HUES6 (cell line): ENCODE measurements at regions not wholly inside any gene's neighbourhood (a gene's known extent, or its start where the extent isn't known, plus 50 kb on each side); places are given as distances from the start of the nearest gene placed in this dataset.
"Not testable (repeated sequence)": the region's sequence is repeated elsewhere in the genome, so short reads cannot be mapped to it uniquely, and the experiment has no call there.

Experiments used
- H3K27ac ChIP-seq: 2 replicates; pipeline ENCODE4 v1.7.0; 2013; ENCODE audit warnings: low read depth, mild to moderate bottlenecking, low read length, inconsistent platforms
- H3K27me3 ChIP-seq: 2 replicates; pipeline ENCODE4 v1.6.1; 2013; ENCODE audit warnings: low read length; ENCODE audit not compliant: control insufficient read depth, insufficient read depth
- H3K36me3 ChIP-seq: 2 replicates; pipeline ENCODE4 v1.6.1; 2013; ENCODE audit warnings: low read length; ENCODE audit not compliant: control insufficient read depth, insufficient read depth
- H3K4me1 ChIP-seq: 2 replicates; pipeline ENCODE4 v1.6.1; 2013; ENCODE audit warnings: low read length; ENCODE audit not compliant: control insufficient read depth, insufficient read depth
- H3K4me3 ChIP-seq: 2 replicates; pipeline ENCODE4 v1.5.1; 2013; ENCODE audit warnings: low read depth, low read length
- H3K9ac ChIP-seq: one replicate; pipeline ENCODE4 v1.6.1; 2013; ENCODE audit warnings: mild to moderate bottlenecking, low read length
- H3K9me3 ChIP-seq: 2 replicates; pipeline ENCODE4 v1.6.1; 2013; ENCODE audit warnings: low read depth, low read length; ENCODE audit not compliant: control insufficient read depth, insufficient read depth

DNA sequence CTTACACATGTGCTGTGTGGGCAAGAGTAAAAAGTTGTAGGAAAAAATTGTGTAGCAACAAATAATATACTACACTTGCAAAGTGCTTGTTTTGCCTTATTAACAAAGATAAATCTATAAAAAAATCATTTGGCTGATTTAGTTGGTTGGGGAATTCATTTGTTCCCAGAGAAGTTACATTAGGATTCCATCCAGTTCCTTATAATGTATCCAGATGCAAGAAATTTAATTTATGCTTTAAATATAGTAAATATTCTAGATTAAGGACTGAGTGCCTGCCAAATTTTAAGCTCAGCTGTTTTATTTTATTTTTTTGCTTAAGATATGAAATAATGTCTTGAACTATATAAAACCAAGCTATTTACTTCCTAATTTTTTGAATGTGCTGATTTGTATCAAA is 1169.9 kb downstream of the NXPH1 start:
- Histone ChIP-seq H3K9me3 (no peaks in the 10 kb centered on the region), H3K4me3 (no peak overlapping the region), H3K27me3 (no peaks in the 10 kb centered on the region), H3K4me1 (no peaks in the 10 kb centered on the region), H3K9ac (no peak overlapping the region), H3K27ac (no peak overlapping the region), H3K36me3 (no peaks in the 10 kb centered on the region)

DNA sequence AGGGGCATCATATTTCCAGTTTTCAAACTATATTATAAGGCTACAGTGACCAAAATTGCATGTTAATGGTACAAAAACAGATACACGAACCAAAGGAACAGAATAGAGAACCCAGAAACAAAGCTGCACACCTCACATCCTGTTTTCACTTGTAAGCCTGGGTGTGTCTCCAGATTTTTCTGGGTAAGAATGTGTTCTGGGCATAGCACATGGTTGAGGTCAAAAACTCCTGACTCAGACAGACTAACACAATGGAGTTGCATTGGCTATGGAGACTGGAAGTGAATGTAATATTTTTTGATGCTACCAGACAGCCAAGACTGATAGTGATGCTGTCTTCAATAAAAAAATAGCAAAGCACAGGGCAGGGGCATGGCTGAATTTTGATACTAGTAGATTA is 1175.2 kb downstream of the NXPH1 start:
- Histone ChIP-seq H3K9me3 (no peaks in the 10 kb centered on the region), H3K36me3 (no peaks in the 10 kb centered on the region), H3K4me1 (no peaks in the 10 kb centered on the region), H3K9ac (no peak overlapping the region), H3K4me3 (no peak overlapping the region), H3K27me3 (no peaks in the 10 kb centered on the region), H3K27ac (no peak overlapping the region)

DNA sequence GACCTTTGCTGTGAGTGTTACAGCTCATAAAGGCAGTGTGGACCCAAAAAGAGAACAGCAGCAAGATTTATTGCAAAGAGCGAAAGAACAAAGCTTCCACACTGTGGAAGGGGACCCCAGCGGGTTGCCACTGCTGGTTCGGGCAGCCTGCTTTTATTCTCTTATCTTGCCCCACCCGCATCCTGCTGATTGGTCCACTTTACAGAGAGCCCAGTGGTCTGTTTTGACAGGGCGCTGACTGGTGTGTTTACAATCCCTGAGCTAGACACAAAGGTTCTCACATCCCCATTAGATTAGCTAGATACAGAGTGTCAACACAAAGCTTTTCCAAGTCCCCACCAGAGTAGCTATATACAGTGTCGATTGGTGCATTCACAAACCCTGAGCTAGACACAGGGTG is 1187.5 kb downstream of the NXPH1 start:
- not testable (repeated sequence) for H3K36me3 ChIP-seq, H3K27ac ChIP-seq, H3K4me1 ChIP-seq, H3K9ac ChIP-seq, H3K27me3 ChIP-seq, H3K9me3 ChIP-seq
- peak overlapping the region; percentile 56 for H3K4me3 ChIP-seq

DNA sequence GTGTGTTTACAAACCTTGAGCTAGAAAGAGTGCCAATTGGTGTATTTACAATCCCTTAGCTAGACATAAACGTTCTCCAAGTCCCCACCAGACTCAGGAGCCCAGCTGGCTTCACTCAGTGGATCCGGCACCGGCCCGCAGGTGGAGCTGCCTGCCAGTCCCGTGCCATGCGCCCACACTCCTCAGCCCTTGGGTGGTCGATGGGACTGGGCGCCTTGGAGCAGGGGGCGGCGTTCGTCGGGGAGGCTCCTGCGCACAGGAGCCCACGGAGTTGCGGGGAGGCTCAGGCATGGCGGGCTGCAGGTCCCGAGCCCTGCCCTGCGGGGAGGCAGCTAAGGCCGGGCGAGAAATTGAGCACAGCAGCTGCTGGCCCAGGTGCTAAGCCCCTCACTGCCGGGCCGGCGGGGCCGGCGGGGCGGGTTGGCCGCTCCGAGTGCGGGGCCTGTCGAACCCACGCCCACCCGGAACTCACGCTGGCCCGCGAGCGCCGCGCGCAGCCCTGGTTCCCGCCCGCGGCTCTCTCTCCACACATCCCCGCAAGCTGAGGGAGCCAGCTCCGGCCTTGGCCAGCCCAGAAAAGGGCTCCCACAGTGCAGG is 1188.0 kb downstream of the NXPH1 start:
- H3K9ac ChIP-seq, H3K27me3 ChIP-seq, H3K36me3 ChIP-seq, H3K4me1 ChIP-seq, H3K27ac ChIP-seq, H3K9me3 ChIP-seq: not testable (repeated sequence)
- H3K4me3 ChIP-seq: peak overlapping the region; percentile 56

DNA sequence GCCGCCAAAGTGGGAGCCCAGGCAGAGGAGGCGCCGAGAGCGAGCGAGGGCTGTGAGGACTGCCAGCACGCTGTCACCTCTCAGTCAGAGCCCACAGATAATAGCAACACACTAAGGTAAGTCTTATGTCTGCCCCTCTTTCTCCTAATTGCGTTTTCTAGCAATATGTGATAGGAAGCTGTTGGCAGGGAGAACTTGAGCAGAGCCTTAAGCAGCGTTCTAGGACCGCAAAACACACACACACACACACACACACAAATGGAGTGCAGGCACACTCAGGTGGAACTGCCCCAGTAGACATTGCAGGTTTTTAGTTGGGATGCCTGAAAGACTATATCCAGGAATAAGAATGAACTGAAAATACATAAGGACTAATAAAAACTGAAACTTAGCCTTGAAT is 1188.5 kb downstream of the NXPH1 start:
- no peaks in the 10 kb centered on the region for H3K9me3 ChIP-seq
- H3K9ac ChIP-seq: no peak overlapping the region
- H3K4me3 ChIP-seq: peak overlapping the region; percentile 56
- no peaks in the 10 kb centered on the region for H3K4me1 ChIP-seq
- H3K27me3 ChIP-seq: no peaks in the 10 kb centered on the region
- H3K27ac ChIP-seq: no peak overlapping the region
- no peaks in the 10 kb centered on the region for H3K36me3 ChIP-seq

- Histone ChIP-seq H3K4me1 (peaks cover 6% of the 10 kb centered on the region), H3K9me3 (no peaks in the 10 kb centered on the region)
These were observed 1192.5 kb downstream of the NXPH1 start for GRCh38 chr7:9625953-9626352.

GRCh38 chr7:9645756-9646155 is 1212.3 kb downstream of the NXPH1 start:
- Histone ChIP-seq H3K4me3 (no peak overlapping the region), H3K9me3 (no peaks in the 10 kb centered on the region), H3K36me3 (no peaks in the 10 kb centered on the region), H3K27ac (no peak overlapping the region), H3K4me1 (no peaks in the 10 kb centered on the region), H3K9ac (no peak overlapping the region), H3K27me3 (no peaks in the 10 kb centered on the region)

More at GRCh38 chr7:9625953-9626352, 1192.5 kb downstream of the NXPH1 start:
- H3K4me3 ChIP-seq: no peak overlapping the region
- no peaks in the 10 kb centered on the region for H3K36me3 ChIP-seq
- H3K9ac ChIP-seq: no peak overlapping the region
- H3K27ac ChIP-seq: no peak overlapping the region
- H3K27me3 ChIP-seq: no peaks in the 10 kb centered on the region

DNA sequence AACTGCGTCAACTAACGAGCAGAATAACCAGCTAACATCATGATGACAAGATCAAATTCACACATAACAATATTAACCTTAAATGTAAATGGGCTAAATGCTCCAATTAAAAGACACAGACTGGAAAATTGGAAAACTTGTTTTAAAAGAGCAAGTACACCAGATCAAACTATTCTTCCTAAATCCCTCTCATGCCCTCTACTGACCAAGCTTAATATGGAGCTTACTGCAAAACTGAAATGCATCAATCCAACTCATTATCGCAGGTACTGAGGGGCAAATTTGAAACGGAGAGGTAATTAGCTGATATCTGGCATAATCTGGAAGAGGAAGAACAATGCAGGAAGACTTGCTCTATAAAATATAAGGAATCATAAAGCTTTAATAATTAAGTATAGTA is 1223.8 kb downstream of the NXPH1 start:
- Histone ChIP-seq H3K36me3 (no peaks in the 10 kb centered on the region), H3K9me3 (no peaks in the 10 kb centered on the region), H3K27ac (no peak overlapping the region), H3K4me3 (no peak overlapping the region), H3K27me3 (no peaks in the 10 kb centered on the region), H3K4me1 (no peaks in the 10 kb centered on the region), H3K9ac (no peak overlapping the region)

DNA sequence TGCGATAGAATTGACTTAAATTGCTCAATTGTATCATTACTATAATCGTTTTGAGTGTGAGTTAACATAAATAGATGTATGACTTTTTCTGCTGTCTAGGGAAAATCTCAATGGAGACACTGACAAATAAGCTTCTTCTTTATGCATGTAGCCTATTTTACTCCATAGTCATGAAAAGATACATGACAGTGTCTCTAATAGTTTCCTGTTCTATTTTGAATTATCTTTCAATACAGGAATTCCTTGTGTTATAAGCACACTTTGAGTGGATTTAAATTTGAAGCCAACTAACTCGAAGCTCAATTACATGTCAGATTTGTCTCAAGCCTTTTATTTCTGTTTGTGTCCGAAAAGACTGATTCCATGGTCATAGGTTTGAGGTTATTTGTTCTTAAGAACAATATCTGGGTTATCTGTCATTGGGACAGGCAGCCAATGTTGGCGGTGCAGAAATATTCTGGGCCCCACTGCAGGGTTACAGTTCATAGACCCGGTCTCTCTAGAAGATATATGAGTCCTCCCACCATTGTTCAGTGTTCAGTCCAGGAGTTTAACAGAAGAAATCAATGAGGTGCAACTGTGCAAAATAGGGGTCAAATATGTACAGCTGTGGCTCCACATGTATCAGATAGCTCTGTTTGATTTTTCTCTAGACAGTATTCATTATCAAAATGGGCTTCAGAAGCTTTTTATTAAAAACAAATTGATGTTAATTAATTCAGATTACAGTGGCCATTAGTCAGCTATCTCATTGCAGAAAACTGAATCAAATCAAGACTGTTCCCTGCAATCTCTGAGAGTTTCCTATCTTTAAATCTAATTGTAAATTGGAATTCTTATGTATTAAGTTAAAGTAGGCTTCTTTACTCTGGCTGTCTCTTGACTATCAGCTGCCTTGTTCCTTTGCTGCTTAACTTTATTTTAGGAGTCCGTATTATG is 1238.8 kb downstream of the NXPH1 start:
- Histone ChIP-seq H3K36me3 (no peaks in the 10 kb centered on the region), H3K4me3 (no peak overlapping the region), H3K27ac (no peak overlapping the region), H3K9ac (no peak overlapping the region), H3K9me3 (no peaks in the 10 kb centered on the region), H3K4me1 (no peaks in the 10 kb centered on the region), H3K27me3 (no peaks in the 10 kb centered on the region)

DNA sequence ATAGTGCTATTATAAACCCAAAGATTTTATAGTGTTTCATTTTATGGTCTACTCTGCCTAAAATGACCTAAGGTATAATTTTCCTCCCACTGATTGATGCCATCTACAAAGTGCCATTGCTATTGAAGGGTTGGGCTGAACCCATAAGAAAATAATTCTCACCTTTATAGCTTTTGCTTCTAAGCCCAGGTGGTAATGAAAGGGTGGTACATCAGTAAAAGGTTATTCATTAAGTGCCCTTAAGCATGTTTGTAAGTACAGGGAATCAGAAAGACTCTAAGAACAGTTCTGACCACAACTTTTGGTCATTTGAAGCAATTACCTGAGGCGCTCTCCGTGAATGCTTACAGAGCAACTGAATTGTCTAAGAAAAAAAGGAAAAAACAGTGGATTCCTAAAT is 1247.3 kb downstream of the NXPH1 start:
- H3K9ac ChIP-seq: no peak overlapping the region
- no peak overlapping the region for H3K4me3 ChIP-seq
- H3K4me1 ChIP-seq: no peaks in the 10 kb centered on the region
- no peaks in the 10 kb centered on the region for H3K36me3 ChIP-seq
- no peaks in the 10 kb centered on the region for H3K9me3 ChIP-seq
- no peaks in the 10 kb centered on the region for H3K27me3 ChIP-seq
- H3K27ac ChIP-seq: no peak overlapping the region

- Histone ChIP-seq H3K27ac (no peak overlapping the region), H3K9ac (no peak overlapping the region), H3K4me3 (no peak overlapping the region), H3K4me1 (no peaks in the 10 kb centered on the region), H3K9me3 (no peaks in the 10 kb centered on the region), H3K27me3 (no peaks in the 10 kb centered on the region), H3K36me3 (no peaks in the 10 kb centered on the region)
These were observed 1247.9 kb downstream of the NXPH1 start for GRCh38 chr7:9681284-9681683.
